HEK293 (cell line): ENCODE measurements at regions not wholly inside any gene's neighbourhood (a gene's known extent, or its start where the extent isn't known, plus 50 kb on each side); places are given as distances from the start of the nearest gene placed in this dataset.

ENCODE experiments used
- CTCF ChIA-PET: fragments of 350-600 bp; formaldehyde crosslinking; extraction: SDS; loops from one replicate; lab custom pipeline; 2021; ENCODE audit warnings: antibody characterized with exemption; lab: Yijun Ruan, JAX
- POLR2A ChIA-PET: fragments of 300-600 bp; formaldehyde crosslinking; extraction: SDS; loops from one replicate; lab custom pipeline; 2020; ENCODE audit warnings: antibody characterized with exemption, inconsistent platforms; lab: Yijun Ruan, JAX
- H3K27ac ChIP-seq: fragments of 200-500 bp; sonication (Bioruptor generic); 2 replicates; pipeline ENCODE4 v1.5.1; 2014; ENCODE audit warnings: low read depth, low read length, control low read depth, inconsistent platforms; ENCODE audit errors: extremely low read depth
- H3K36me3 ChIP-seq, 2 experiments: fragments of 200-500 bp in 1 of 2; sonication (Bioruptor generic) in 1 of 2; 1 replicate in 1 of 2; 2 replicates in 1 of 2; pipeline ENCODE4 v1.5.1; 2014 to 2017; ENCODE audit warnings: inconsistent platforms in 2 of 2, low read length in 2 of 2; ENCODE audit not compliant: control insufficient read depth in 2 of 2, insufficient read depth in 1 of 2
- H3K4me1 ChIP-seq: fragments of 200-500 bp; sonication (Bioruptor generic); 2 replicates; pipeline ENCODE4 v1.5.1; 2014; ENCODE audit warnings: mild to moderate bottlenecking, low read length, inconsistent platforms; ENCODE audit not compliant: control insufficient read depth, insufficient read depth
- H3K4me3 ChIP-seq: 2 replicates; pipeline ENCODE4 v1.5.1; 2011; ENCODE audit warnings: low read depth, mild to moderate bottlenecking, control low read depth, low read length, moderate library complexity
- H3K9me3 ChIP-seq: fragments of 200-500 bp; sonication (Bioruptor generic); 2 replicates; pipeline ENCODE4 v1.5.1; 2014; ENCODE audit warnings: low read depth, low read length, inconsistent platforms; ENCODE audit not compliant: control insufficient read depth, insufficient read depth
- GLI2 ChIP-seq: fragments of 450-650 bp; formaldehyde crosslinking; IDR thresholded peaks from 2 replicates; pipeline ENCODE4; 2017; ENCODE audit warnings: missing biosample characterization, missing genetic modification characterization, low read depth, borderline replicate concordance
- HOXA7 ChIP-seq: sonication (generic); formaldehyde crosslinking; IDR thresholded peaks from 2 replicates; pipeline ENCODE4 v1.8.1; 2022; ENCODE audit warnings: missing genetic modification reagents, borderline replicate concordance
- KLF7 ChIP-seq: fragments of 450-650 bp; formaldehyde crosslinking; IDR thresholded peaks from 2 replicates; pipeline ENCODE4 v1.5.1; 2016; ENCODE audit warnings: missing biosample characterization, missing genetic modification characterization, borderline replicate concordance
- SETDB1 ChIP-seq: IDR thresholded peaks from one replicate; pipeline ENCODE4 v1.6.1; 2017; ENCODE audit warnings: mild to moderate bottlenecking, low read length, moderate library complexity, mixed read lengths; ENCODE audit not compliant: insufficient read length
- ZBTB48 ChIP-seq: fragments of 450-650 bp; formaldehyde crosslinking; IDR thresholded peaks from 2 replicates; pipeline ENCODE4 v1.5.1; 2016; ENCODE audit warnings: missing biosample characterization, missing genetic modification characterization
- ZEB2 ChIP-seq: fragments of 450-650 bp; formaldehyde crosslinking; IDR thresholded peaks from 2 replicates; pipeline ENCODE4 v1.5.1; 2016; ENCODE audit warnings: missing biosample characterization, missing genetic modification characterization
- ZNF132 ChIP-seq: fragments of 450-650 bp; formaldehyde crosslinking; IDR thresholded peaks from 2 replicates; pipeline ENCODE4 v1.5.1; 2017; ENCODE audit warnings: missing biosample characterization, missing genetic modification characterization, borderline replicate concordance
- ZNF184 ChIP-seq: fragments of 450-650 bp; IDR thresholded peaks from 2 replicates; pipeline ENCODE4 v1.5.1; 2018; ENCODE audit warnings: missing biosample characterization, mild to moderate bottlenecking, missing genetic modification characterization
- ZNF324 ChIP-seq: fragments of 450-650 bp; formaldehyde crosslinking; IDR thresholded peaks from 2 replicates; pipeline ENCODE4 v1.5.1; 2016; ENCODE audit warnings: missing biosample characterization, missing genetic modification characterization
- ZNF354C ChIP-seq: fragments of 450-650 bp; formaldehyde crosslinking; IDR thresholded peaks from 2 replicates; pipeline ENCODE4 v1.5.1; 2016; ENCODE audit warnings: missing biosample characterization, missing genetic modification characterization, low read depth, borderline replicate concordance
- ZNF394 ChIP-seq: fragments of 450-650 bp; formaldehyde crosslinking; IDR thresholded peaks from 2 replicates; pipeline ENCODE4 v1.5.1; 2016; ENCODE audit warnings: missing biosample characterization, missing genetic modification characterization, mild to moderate bottlenecking, moderate library complexity, borderline replicate concordance
- ZNF423 ChIP-seq: fragments of 450-650 bp; formaldehyde crosslinking; IDR thresholded peaks from 2 replicates; pipeline ENCODE4 v1.5.1; 2016; ENCODE audit warnings: missing biosample characterization, missing genetic modification characterization
- ZNF785 ChIP-seq: fragments of 450-650 bp; formaldehyde crosslinking; IDR thresholded peaks from 2 replicates; pipeline ENCODE4 v1.5.1; 2016; ENCODE audit warnings: missing biosample characterization, missing genetic modification characterization
- ZNF791 ChIP-seq: fragments of 450-650 bp; formaldehyde crosslinking; IDR thresholded peaks from 2 replicates; pipeline ENCODE4 v1.5.1; 2016; ENCODE audit warnings: missing biosample characterization, missing genetic modification characterization
- ZNF830 ChIP-seq: fragments of 450-650 bp; IDR thresholded peaks from 2 replicates; pipeline ENCODE4 v1.5.0; 2018; ENCODE audit warnings: missing biosample characterization, missing genetic modification characterization, low read depth, mild to moderate bottlenecking, moderate library complexity
- TF ChIP-seq, protein P1 (sequence below): fragments of 450-650 bp; formaldehyde crosslinking; IDR thresholded peaks from 2 replicates; pipeline ENCODE4 v1.5.1; 2016; ENCODE audit warnings: missing biosample characterization, missing genetic modification characterization
- TF ChIP-seq, protein P2 (sequence below): fragments of 450-650 bp; formaldehyde crosslinking; IDR thresholded peaks from 2 replicates; pipeline ENCODE4 v1.5.1; 2016; ENCODE audit warnings: missing biosample characterization, missing genetic modification characterization
- TF ChIP-seq, protein P3 (sequence below): fragments of 450-650 bp; formaldehyde crosslinking; IDR thresholded peaks from 2 replicates; pipeline ENCODE4 v1.5.1; 2017; ENCODE audit warnings: missing biosample characterization, missing genetic modification characterization

DNA sequence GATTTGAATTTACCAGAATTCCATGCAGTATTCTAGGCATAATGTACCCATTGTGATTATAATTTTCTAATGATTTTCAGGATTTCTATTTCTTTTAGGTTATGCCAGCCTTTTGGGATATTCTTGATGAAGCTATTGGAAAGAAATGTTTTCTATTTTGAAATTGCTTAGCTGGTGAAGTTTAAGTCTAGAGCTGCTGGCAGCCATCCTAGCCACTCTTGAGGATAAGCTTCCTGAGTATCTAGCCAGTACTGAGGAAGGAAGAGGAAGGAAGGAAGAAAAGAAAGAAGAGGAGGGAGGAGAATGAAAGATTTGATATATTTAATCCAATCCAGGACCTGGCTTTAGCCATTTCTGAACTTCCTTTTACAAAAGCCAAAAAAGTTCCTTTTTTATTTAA, 142.1 kb upstream of the DAB2 start:
- ChIA-PET CTCF (interaction anchor here (0.6 to 8.4 kb wide), 4 partner anchors 11 to 189 kb away, joined by 3 to 69 read pairs (median 9); no protein-coding TSS in a partner anchor), POLR2A (no interaction called here)
- Histone ChIP-seq H3K27ac (no peak overlapping the region), H3K4me3 (no peak overlapping the region), H3K9me3 (no peaks in the 10 kb centered on the region), H3K36me3 (no peaks in the 10 kb centered on the region), H3K4me1 (no peaks in the 10 kb centered on the region)
- no peak for TF ChIP-seq SETDB1
- no peak for TF ChIP-seq ZNF354C (tag by site-specific recombination)
- TF ChIP-seq ZBTB48 (tag by site-specific recombination): no peak

DNA sequence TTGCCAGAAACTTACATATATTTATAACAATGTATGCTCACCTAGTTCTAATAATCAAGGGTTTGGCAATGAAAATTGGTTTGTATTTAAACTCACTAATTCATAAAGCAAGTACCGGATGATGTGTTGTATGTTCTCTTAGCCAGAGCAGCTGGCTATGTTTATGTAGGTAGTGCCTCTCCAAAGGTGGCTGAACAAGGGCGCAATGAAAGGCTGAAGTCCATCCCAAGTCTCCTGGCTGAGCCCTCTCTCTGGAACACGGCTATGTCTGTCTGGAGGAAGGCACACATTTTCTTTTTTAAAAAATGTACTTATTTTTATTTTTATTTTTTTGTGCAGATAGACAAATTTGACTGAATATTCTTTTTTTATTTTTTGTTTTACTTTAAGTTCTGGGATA, 141.2 kb upstream of the DAB2 start:
- no peak overlapping the region for H3K27ac ChIP-seq
- H3K4me3 ChIP-seq: no peak overlapping the region
- no peaks in the 10 kb centered on the region for H3K36me3 ChIP-seq
- no peaks in the 10 kb centered on the region for H3K9me3 ChIP-seq
- POLR2A ChIA-PET: no interaction called here
- H3K4me1 ChIP-seq: no peaks in the 10 kb centered on the region
- TF ChIP-seq ZNF394 (tag by site-specific recombination) (no peak), KLF7 (tag by site-specific recombination) (no peak), ZNF785 (tag by site-specific recombination) (no peak), ZNF132 (tag by site-specific recombination) (no peak), ZNF830 (no peak), ZEB2 (tag by site-specific recombination) (no peak)
- TF ChIP-seq, protein P1, sequence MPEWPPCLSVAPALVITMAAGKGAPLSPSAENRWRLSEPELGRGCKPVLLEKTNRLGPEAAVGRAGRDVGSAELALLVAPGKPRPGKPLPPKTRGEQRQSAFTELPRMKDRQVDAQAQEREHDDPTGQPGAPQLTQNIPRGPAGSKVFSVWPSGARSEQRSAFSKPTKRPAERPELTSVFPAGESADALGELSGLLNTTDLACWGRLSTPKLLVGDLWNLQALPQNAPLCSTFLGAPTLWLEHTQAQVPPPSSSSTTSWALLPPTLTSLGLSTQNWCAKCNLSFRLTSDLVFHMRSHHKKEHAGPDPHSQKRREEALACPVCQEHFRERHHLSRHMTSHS: no peak
- TF ChIP-seq, protein P2, sequence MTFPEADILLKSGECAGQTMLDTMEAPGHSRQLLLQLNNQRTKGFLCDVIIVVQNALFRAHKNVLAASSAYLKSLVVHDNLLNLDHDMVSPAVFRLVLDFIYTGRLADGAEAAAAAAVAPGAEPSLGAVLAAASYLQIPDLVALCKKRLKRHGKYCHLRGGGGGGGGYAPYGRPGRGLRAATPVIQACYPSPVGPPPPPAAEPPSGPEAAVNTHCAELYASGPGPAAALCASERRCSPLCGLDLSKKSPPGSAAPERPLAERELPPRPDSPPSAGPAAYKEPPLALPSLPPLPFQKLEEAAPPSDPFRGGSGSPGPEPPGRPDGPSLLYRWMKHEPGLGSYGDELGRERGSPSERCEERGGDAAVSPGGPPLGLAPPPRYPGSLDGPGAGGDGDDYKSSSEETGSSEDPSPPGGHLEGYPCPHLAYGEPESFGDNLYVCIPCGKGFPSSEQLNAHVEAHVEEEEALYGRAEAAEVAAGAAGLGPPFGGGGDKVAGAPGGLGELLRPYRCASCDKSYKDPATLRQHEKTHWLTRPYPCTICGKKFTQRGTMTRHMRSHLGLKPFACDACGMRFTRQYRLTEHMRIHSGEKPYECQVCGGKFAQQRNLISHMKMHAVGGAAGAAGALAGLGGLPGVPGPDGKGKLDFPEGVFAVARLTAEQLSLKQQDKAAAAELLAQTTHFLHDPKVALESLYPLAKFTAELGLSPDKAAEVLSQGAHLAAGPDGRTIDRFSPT (tag by site-specific recombination): no peak
- CTCF ChIA-PET: interaction anchor here (0.6 to 8.4 kb wide), 4 partner anchors 12 to 189 kb away, joined by 3 to 69 read pairs (median 6); no protein-coding TSS in a partner anchor

DNA sequence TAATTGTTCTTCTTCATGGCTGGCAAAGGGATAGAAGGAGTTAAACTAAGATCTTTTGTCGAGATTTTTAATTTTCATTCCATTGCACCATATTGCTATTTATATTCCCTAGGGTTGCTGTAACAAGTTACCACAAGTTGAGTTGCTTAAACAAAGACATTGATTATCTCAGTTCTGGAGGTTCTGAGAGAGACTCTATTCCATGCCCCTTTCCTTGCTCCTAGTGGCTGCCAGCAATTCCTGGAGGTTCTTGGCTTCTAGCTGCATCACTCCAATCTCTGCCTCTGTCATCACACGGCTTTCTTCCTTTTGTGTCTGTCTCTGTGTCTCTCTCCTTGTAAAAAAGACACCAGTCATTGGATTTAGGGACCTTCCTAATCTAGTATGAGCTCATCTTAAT, 136.6 kb upstream of the DAB2 start:
- TF ChIP-seq ZNF324 (tag by site-specific recombination) (no peak), HOXA7 (CRISPR knock-in tag) (no peak)
- TF ChIP-seq, all 188 proteins: peak for 0
- ChIA-PET CTCF (interaction anchor here (0.6 to 0.8 kb wide), 3 partner anchors 117 to 234 kb away, joined by 3 to 4 read pairs (median 3); no protein-coding TSS in a partner anchor), POLR2A (no interaction called here)
- H3K4me3 ChIP-seq: no peak overlapping the region
- no peaks in the 10 kb centered on the region for H3K36me3 ChIP-seq
- no peaks in the 10 kb centered on the region for H3K4me1 ChIP-seq
- H3K27ac ChIP-seq: no peak overlapping the region
- no peaks in the 10 kb centered on the region for H3K9me3 ChIP-seq

DNA sequence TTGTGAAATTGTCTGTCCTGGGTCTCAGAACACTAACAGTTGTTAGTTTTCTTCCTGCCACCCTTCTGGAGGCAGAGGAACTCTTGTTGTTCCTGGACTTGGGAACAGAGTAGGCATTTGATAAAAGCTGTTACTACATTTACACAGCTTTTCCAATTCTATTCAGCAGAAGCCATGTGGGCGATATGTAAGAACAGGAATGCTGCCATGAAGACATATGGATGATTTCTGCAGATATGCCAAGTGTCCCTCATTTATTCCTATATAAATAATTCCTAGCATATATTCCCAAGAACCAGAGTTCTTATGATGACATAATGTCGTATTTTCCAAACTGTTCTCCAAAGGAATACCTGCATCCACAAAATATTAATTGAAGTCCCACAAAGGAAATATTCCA, 135.9 kb upstream of the DAB2 start:
- CTCF ChIA-PET: interaction anchor here (0.6 to 0.8 kb wide), 3 partner anchors 117 to 1335 kb away, joined by 3 to 4 read pairs (median 3); no protein-coding TSS in a partner anchor
- no peaks in the 10 kb centered on the region for H3K9me3 ChIP-seq

More for the DNA sequence above, 135.9 kb upstream of the DAB2 start:
- no peak overlapping the region for H3K27ac ChIP-seq
- H3K36me3 ChIP-seq: no peaks in the 10 kb centered on the region
- no peak overlapping the region for H3K4me3 ChIP-seq
- no peaks in the 10 kb centered on the region for H3K4me1 ChIP-seq
- POLR2A ChIA-PET: no interaction called here
- TF ChIP-seq GLI2 (tag by site-specific recombination): no peak
- no peak for TF ChIP-seq ZNF423 (tag by site-specific recombination)
- TF ChIP-seq, protein P3, sequence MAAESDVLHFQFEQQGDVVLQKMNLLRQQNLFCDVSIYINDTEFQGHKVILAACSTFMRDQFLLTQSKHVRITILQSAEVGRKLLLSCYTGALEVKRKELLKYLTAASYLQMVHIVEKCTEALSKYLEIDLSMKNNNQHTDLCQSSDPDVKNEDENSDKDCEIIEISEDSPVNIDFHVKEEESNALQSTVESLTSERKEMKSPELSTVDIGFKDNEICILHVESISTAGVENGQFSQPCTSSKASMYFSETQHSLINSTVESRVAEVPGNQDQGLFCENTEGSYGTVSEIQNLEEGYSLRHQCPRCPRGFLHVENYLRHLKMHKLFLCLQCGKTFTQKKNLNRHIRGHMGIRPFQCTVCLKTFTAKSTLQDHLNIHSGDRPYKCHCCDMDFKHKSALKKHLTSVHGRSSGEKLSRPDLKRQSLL (tag by site-specific recombination): no peak
- no peak for TF ChIP-seq ZNF791 (tag by site-specific recombination)
- no peak for TF ChIP-seq ZNF184 (tag by site-specific recombination)
- TF ChIP-seq, all 188 proteins: peak for 0
